Activated naive CD8-positive, alpha-beta T cell treated with anti-CD3 and anti-CD28 coated beads, Interleukin-2, amount 10 ng/mL, durations not matched to agents 7 days and 5 days (primary cell): ENCODE measurements at regions not wholly inside any gene's neighbourhood (a gene's known extent, or its start where the extent isn't known, plus 50 kb on each side); places are given as distances from the start of the nearest gene placed in this dataset.

Experiments
- ATAC-seq: fragments of 150-1000 bp; cut with Tn5 transposase; one replicate; pipeline ENCODE4 v1.10.0; 2021; ENCODE audit warnings: low read depth, moderate library complexity
- POLR2A ChIA-PET: fragments of 350-600 bp; sonication (Branson Sonifier 250); formaldehyde crosslinking; loops from one replicate; lab custom pipeline; 2021; ENCODE audit warnings: antibody characterized with exemption; lab: Charles Lee
- DNase-seq: peaks from one replicate; pipeline ENCODE4 v3.0.0; 2021
- H3K27ac Mint-ChIP-seq: one replicate; pipeline ENCODE4 v1.8.0; 2022; ENCODE audit warnings: mild to moderate bottlenecking, mixed read lengths
- H3K27me3 Mint-ChIP-seq: one replicate; pipeline ENCODE4 v1.8.0; 2022; ENCODE audit warnings: mild to moderate bottlenecking, moderate library complexity, mixed read lengths
- H3K36me3 Mint-ChIP-seq: one replicate; pipeline ENCODE4 v1.8.0; 2021; ENCODE audit warnings: mild to moderate bottlenecking, mixed read lengths
- H3K4me1 Mint-ChIP-seq: one replicate; pipeline ENCODE4 v1.8.0; 2021; ENCODE audit warnings: mixed read lengths
- H3K4me3 Mint-ChIP-seq: one replicate; pipeline ENCODE4 v1.8.0; 2022; ENCODE audit warnings: mild to moderate bottlenecking, moderate library complexity, mixed read lengths
- H3K9me3 Mint-ChIP-seq: one replicate; pipeline ENCODE4 v1.8.0; 2021; ENCODE audit warnings: mixed read lengths

- Mint-ChIP-seq H3K27ac (no peak overlapping the region), H3K9me3 (no peaks in the 10 kb centered on the region), H3K4me3 (no peak overlapping the region), H3K4me1 (peaks cover 4% of the 10 kb centered on the region), H3K27me3 (peaks cover 25% of the 10 kb centered on the region), H3K36me3 (no peaks in the 10 kb centered on the region)
- POLR2A ChIA-PET = no interaction called here
- ATAC-seq (no peak), DNase-seq (no peak)
Measured at GRCh38 chr5:32508806-32509805, 64.6 kb upstream of the ZFR start.

- Mint-ChIP-seq H3K4me1 (peaks cover 4% of the 10 kb centered on the region), H3K27me3 (peaks cover 25% of the 10 kb centered on the region), H3K4me3 (no peak overlapping the region), H3K36me3 (no peaks in the 10 kb centered on the region), H3K9me3 (no peaks in the 10 kb centered on the region), H3K27ac (no peak overlapping the region)
- POLR2A ChIA-PET = no interaction called here
- DNase-seq = no peak
- ATAC-seq = no peak
Measured at GRCh38 chr5:32507738-32508434, 63.3 kb upstream of the ZFR start.

- Mint-ChIP-seq H3K27me3 (peaks cover 25% of the 10 kb centered on the region), H3K4me3 (no peak overlapping the region), H3K9me3 (no peaks in the 10 kb centered on the region), H3K27ac (no peak overlapping the region), H3K4me1 (peaks cover 4% of the 10 kb centered on the region), H3K36me3 (no peaks in the 10 kb centered on the region)
- no peak for DNase-seq
- POLR2A ChIA-PET = no interaction called here
- ATAC-seq = no peak
Measured at GRCh38 chr5:32506799-32507198, 62.3 kb upstream of the ZFR start.

GRCh38 chr5:32506201-32506661 lies 61.7 kb upstream of the ZFR start:
- DNase-seq = no peak
- H3K4me3 Mint-ChIP-seq = no peak overlapping the region
- no peaks in the 10 kb centered on the region for H3K9me3 Mint-ChIP-seq
- H3K27me3 Mint-ChIP-seq = peaks cover 25% of the 10 kb centered on the region
- H3K4me1 Mint-ChIP-seq = peaks cover 4% of the 10 kb centered on the region
- POLR2A ChIA-PET = no interaction called here
- no peak for ATAC-seq
- H3K36me3 Mint-ChIP-seq = no peaks in the 10 kb centered on the region
- H3K27ac Mint-ChIP-seq = no peak overlapping the region

- Mint-ChIP-seq H3K36me3 (no peaks in the 10 kb centered on the region), H3K9me3 (no peaks in the 10 kb centered on the region), H3K4me3 (no peak overlapping the region), H3K27ac (no peak overlapping the region), H3K27me3 (peaks cover 25% of the 10 kb centered on the region), H3K4me1 (peaks cover 4% of the 10 kb centered on the region)
- POLR2A ChIA-PET = interaction anchor here (0.5 kb wide), 1 partner anchor 70 kb away, joined by 3 read pairs; no protein-coding TSS in a partner anchor
- ATAC-seq = no peak
- no peak for DNase-seq
Measured at GRCh38 chr5:32505756-32506155, 61.2 kb upstream of the ZFR start.

- ATAC-seq = no peak
- H3K27me3 Mint-ChIP-seq = peaks cover 27% of the 10 kb centered on the region
- H3K27ac Mint-ChIP-seq = no peak overlapping the region
- no peak for DNase-seq
- no peaks in the 10 kb centered on the region for H3K36me3 Mint-ChIP-seq
- H3K4me1 Mint-ChIP-seq = peaks cover 4% of the 10 kb centered on the region
- H3K4me3 Mint-ChIP-seq = no peak overlapping the region
- POLR2A ChIA-PET = interaction anchor here (0.5 kb wide), 1 partner anchor 69 kb away, joined by 3 read pairs; no protein-coding TSS in a partner anchor
- H3K9me3 Mint-ChIP-seq = no peaks in the 10 kb centered on the region
Measured at GRCh38 chr5:32504989-32505596, 60.6 kb upstream of the ZFR start.

- Mint-ChIP-seq H3K27me3 (peaks cover 27% of the 10 kb centered on the region), H3K36me3 (no peaks in the 10 kb centered on the region), H3K4me1 (peaks cover 4% of the 10 kb centered on the region), H3K9me3 (no peaks in the 10 kb centered on the region), H3K27ac (no peak overlapping the region), H3K4me3 (no peak overlapping the region)
- no peak for DNase-seq
- no peak for ATAC-seq
- POLR2A ChIA-PET = no interaction called here
Measured at GRCh38 chr5:32504329-32504988, 59.9 kb upstream of the ZFR start.

GRCh38 chr5:32503261-32503660 lies 58.7 kb upstream of the ZFR start:
- no peak for ATAC-seq

GRCh38 chr5:32501071-32502002 lies 56.8 kb upstream of the ZFR start:
- Mint-ChIP-seq H3K36me3 (no peaks in the 10 kb centered on the region), H3K27me3 (peaks cover 19% of the 10 kb centered on the region), H3K4me3 (no peak overlapping the region), H3K4me1 (peaks cover 4% of the 10 kb centered on the region), H3K27ac (no peak overlapping the region), H3K9me3 (no peaks in the 10 kb centered on the region)
- DNase-seq (no peak), ATAC-seq (no peak)
- POLR2A ChIA-PET = no interaction called here

More at GRCh38 chr5:32503261-32503660, 58.7 kb upstream of the ZFR start:
- Mint-ChIP-seq H3K9me3 (no peaks in the 10 kb centered on the region), H3K4me3 (no peak overlapping the region), H3K36me3 (no peaks in the 10 kb centered on the region), H3K27me3 (peaks cover 26% of the 10 kb centered on the region), H3K27ac (no peak overlapping the region), H3K4me1 (peaks cover 4% of the 10 kb centered on the region)
- no peak for DNase-seq
- POLR2A ChIA-PET = no interaction called here

- no peak overlapping the region for H3K27ac Mint-ChIP-seq
- H3K9me3 Mint-ChIP-seq = no peaks in the 10 kb centered on the region
- no peaks in the 10 kb centered on the region for H3K36me3 Mint-ChIP-seq
- H3K4me3 Mint-ChIP-seq = no peak overlapping the region
- peaks cover 4% of the 10 kb centered on the region for H3K4me1 Mint-ChIP-seq
- DNase-seq (no peak), ATAC-seq (no peak)
- H3K27me3 Mint-ChIP-seq = peaks cover 16% of the 10 kb centered on the region
- POLR2A ChIA-PET = no interaction called here
Measured at GRCh38 chr5:32500181-32500580, 55.6 kb upstream of the ZFR start.

- H3K4me3 Mint-ChIP-seq = no peak overlapping the region
- no peaks in the 10 kb centered on the region for H3K9me3 Mint-ChIP-seq
- H3K4me1 Mint-ChIP-seq = peaks cover under 1% of the 10 kb centered on the region
- no peaks in the 10 kb centered on the region for H3K36me3 Mint-ChIP-seq
- no peak overlapping the region for H3K27ac Mint-ChIP-seq
- ATAC-seq (no peak), DNase-seq (no peak)
- peaks cover 7% of the 10 kb centered on the region for H3K27me3 Mint-ChIP-seq
- POLR2A ChIA-PET = no interaction called here
Measured at GRCh38 chr5:32499261-32499660, 54.7 kb upstream of the ZFR start.

GRCh38 chr5:32498484-32498883 lies 53.9 kb upstream of the ZFR start:
- Mint-ChIP-seq H3K36me3 (no peaks in the 10 kb centered on the region), H3K9me3 (no peaks in the 10 kb centered on the region), H3K27ac (no peak overlapping the region), H3K4me3 (no peak overlapping the region), H3K27me3 (peaks cover 7% of the 10 kb centered on the region), H3K4me1 (no peaks in the 10 kb centered on the region)
- DNase-seq = no peak
- no peak for ATAC-seq
- POLR2A ChIA-PET = no interaction called here
